Prostate gland (tissue), 2 donors: ENCODE measurements at regions not wholly inside any gene's neighbourhood (a gene's known extent, or its start where the extent isn't known, plus 50 kb on each side); places are given as distances from the start of the nearest gene placed in this dataset.

Source experiments
- CTCF ChIP-seq, 4 experiments: fragments of 200-600 bp in 2 of 4; fragments of 450-650 bp in 2 of 4; sonication (generic) in 2 of 4; IDR thresholded peaks; 1 replicate in 3 of 4; 2 replicates in 1 of 4; pipeline ENCODE4 v1.5.1; 2016 to 2019; ENCODE audit warnings: antibody characterized with exemption in 4 of 4, mild to moderate bottlenecking in 2 of 4, moderate library complexity in 2 of 4
- POLR2A ChIP-seq: fragments of 450-650 bp; IDR thresholded peaks from one replicate; pipeline ENCODE4 v1.6.1; 2016; ENCODE audit warnings: antibody characterized with exemption, mild to moderate bottlenecking

- TF ChIP-seq CTCF (IDR thresholded peaks at IDR 0.05) (no peak), POLR2A (no peak)
Measured at GRCh38 chr12:118841588-118841987, 139.8 kb upstream of the SRRM4 start.
